ENCODE measurements at regions not wholly inside any gene's neighbourhood (a gene's known extent, or its start where the extent isn't known, plus 50 kb on each side); places are given as distances from the start of the nearest gene placed in this dataset.
"Not testable (repeated sequence)": the region's sequence is repeated elsewhere in the genome, so short reads cannot be mapped to it uniquely, and the experiment has no call there.

GRCh38 chr15:69876064-69876940 is 221.4 kb downstream of the TLE3 start:
- CTCF ChIA-PET: no interaction called here
- POLR2A ChIA-PET: no interaction called here

- CTCF ChIA-PET, POLR2A ChIA-PET: not testable (repeated sequence)
Measured at GRCh38 chr15:69879963-69880362, 217.8 kb downstream of the TLE3 start.

- POLR2A ChIA-PET: no interaction called here
- CTCF ChIA-PET: no interaction called here
Measured at GRCh38 chr15:69880571-69881301, 217.0 kb downstream of the TLE3 start.

- POLR2A ChIA-PET: no interaction called here
- CTCF ChIA-PET: no interaction called here
Measured at GRCh38 chr15:69881302-69881670, 216.4 kb downstream of the TLE3 start.

- ChIA-PET CTCF (no interaction called here), POLR2A (interaction anchor here (0.5 kb wide), 1 partner anchor 124 kb away, joined by 4 read pairs; no protein-coding TSS in a partner anchor)
Measured at GRCh38 chr15:69881766-69882165, 216.0 kb downstream of the TLE3 start.

- ChIA-PET POLR2A (no interaction called here), CTCF (no interaction called here)
Measured at GRCh38 chr15:69883306-69883705, 214.4 kb downstream of the TLE3 start.

GRCh38 chr15:69885173-69885955 is 212.4 kb downstream of the TLE3 start:
- POLR2A ChIA-PET: no interaction called here
- CTCF ChIA-PET: no interaction called here

GRCh38 chr15:69887009-69887408 is 210.7 kb downstream of the TLE3 start:
- CTCF ChIA-PET: no interaction called here
- POLR2A ChIA-PET: no interaction called here

GRCh38 chr15:69887553-69887952 is 210.2 kb downstream of the TLE3 start:
- POLR2A ChIA-PET: no interaction called here
- CTCF ChIA-PET: no interaction called here

- POLR2A ChIA-PET: no interaction called here
- CTCF ChIA-PET: interaction anchor here (0.6 to 1.0 kb wide), 2 partner anchors 9 to 165 kb away, joined by 3 read pairs; no protein-coding TSS in a partner anchor
Measured at GRCh38 chr15:69888406-69888805, 209.3 kb downstream of the TLE3 start.

GRCh38 chr15:69891070-69891536 is 206.6 kb downstream of the TLE3 start:
- ChIA-PET POLR2A (no interaction called here), CTCF (no interaction called here)

GRCh38 chr15:69891606-69892005 is 206.1 kb downstream of the TLE3 start:
- ChIA-PET POLR2A (no interaction called here), CTCF (no interaction called here)

- CTCF ChIA-PET: no interaction called here
Measured at GRCh38 chr15:69892351-69892750, 205.4 kb downstream of the TLE3 start.

GRCh38 chr15:69893086-69893485 is 204.6 kb downstream of the TLE3 start:
- ChIA-PET CTCF (no interaction called here), POLR2A (no interaction called here)

More at GRCh38 chr15:69892351-69892750, 205.4 kb downstream of the TLE3 start:
- POLR2A ChIA-PET: no interaction called here

GRCh38 chr15:69893863-69894262 is 203.9 kb downstream of the TLE3 start:
- ChIA-PET CTCF (no interaction called here), POLR2A (no interaction called here)

- CTCF ChIA-PET: no interaction called here
- POLR2A ChIA-PET: no interaction called here
Measured at GRCh38 chr15:69895202-69895601, 202.5 kb downstream of the TLE3 start.

GRCh38 chr15:69896606-69897005 is 201.1 kb downstream of the TLE3 start:
- ChIA-PET CTCF (no interaction called here), POLR2A (no interaction called here)

GRCh38 chr15:69897061-69897460 is 200.7 kb downstream of the TLE3 start:
- CTCF ChIA-PET: interaction anchor here (1.1 kb wide), 1 partner anchor 8 kb away, joined by 3 read pairs; no protein-coding TSS in a partner anchor

GRCh38 chr15:69897471-69898237 is 200.1 kb downstream of the TLE3 start:
- CTCF ChIA-PET: interaction anchor here (1.1 kb wide), 1 partner anchor 9 kb away, joined by 3 read pairs; no protein-coding TSS in a partner anchor
- POLR2A ChIA-PET: no interaction called here

More at GRCh38 chr15:69897061-69897460, 200.7 kb downstream of the TLE3 start:
- POLR2A ChIA-PET: no interaction called here

GRCh38 chr15:69898243-69898642 is 199.5 kb downstream of the TLE3 start:
- ChIA-PET CTCF (interaction anchor here (1.1 kb wide), 1 partner anchor 9 kb away, joined by 3 read pairs; no protein-coding TSS in a partner anchor), POLR2A (no interaction called here)

Measured in activated CD8-positive, alpha-beta memory T cell treated with anti-CD3 and anti-CD28 coated beads for 36 hours (primary cell).